Epidermal melanocyte (primary cell): ENCODE measurements at regions not wholly inside any gene's neighbourhood (a gene's known extent, or its start where the extent isn't known, plus 50 kb on each side); places are given as distances from the start of the nearest gene placed in this dataset.
"Not testable (repeated sequence)": the region's sequence is repeated elsewhere in the genome, so short reads cannot be mapped to it uniquely, and the experiment has no call there.

Experiments used
- DNase-seq: peaks from one replicate; pipeline ENCODE4 v3.0.0; 2011; ENCODE audit warnings: low spot score; ENCODE audit not compliant: insufficient read length

DNA sequence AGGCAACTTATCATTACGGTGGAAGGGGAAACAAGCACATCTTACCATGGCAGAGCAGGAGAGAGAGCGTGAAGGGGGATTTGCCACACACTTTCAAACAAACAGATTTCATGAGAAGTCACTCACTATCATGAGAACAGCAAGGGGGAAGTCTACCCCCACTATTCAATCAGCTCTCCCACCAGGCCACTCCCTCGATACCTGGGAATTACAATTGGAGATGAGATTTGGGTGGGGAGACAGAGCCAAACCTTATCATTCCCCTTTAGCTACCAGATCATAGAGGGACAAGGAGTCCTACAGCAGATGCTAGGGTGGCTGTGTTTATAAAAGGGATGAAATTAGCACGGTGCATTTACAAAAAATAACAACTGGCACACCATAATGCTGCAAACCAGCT, 2149.4 kb upstream of the ACO1 start:
- DNase-seq: no peak

GRCh38 chr9:30235564-30235963, 2148.9 kb upstream of the ACO1 start:
- DNase-seq: no peak

DNA sequence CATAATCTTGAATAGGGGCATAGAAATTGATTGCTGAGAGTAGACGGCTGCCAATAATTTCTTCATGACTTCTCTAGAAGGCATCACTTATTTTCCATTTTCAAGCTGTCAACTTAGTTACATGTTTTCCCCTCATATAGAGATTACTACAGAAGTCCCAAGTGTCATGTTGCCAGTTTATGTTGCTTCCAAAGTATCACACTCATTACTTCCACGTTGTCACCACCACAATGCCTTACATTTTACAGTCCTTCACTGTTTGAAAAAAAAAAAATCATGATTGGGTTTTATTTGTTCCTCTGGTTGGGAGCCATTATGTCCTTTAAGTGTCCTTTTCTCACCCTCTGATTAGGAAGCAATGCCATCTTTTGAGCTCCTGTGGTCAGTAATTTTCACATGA, 2144.6 kb upstream of the ACO1 start:
- no peak for DNase-seq

- no peak for DNase-seq
Measured at GRCh38 chr9:30243467-30243866, 2141.0 kb upstream of the ACO1 start.

GRCh38 chr9:30244877-30245276, 2139.6 kb upstream of the ACO1 start:
- no peak for DNase-seq

GRCh38 chr9:30250872-30251271, 2133.6 kb upstream of the ACO1 start:
- no peak for DNase-seq

DNA sequence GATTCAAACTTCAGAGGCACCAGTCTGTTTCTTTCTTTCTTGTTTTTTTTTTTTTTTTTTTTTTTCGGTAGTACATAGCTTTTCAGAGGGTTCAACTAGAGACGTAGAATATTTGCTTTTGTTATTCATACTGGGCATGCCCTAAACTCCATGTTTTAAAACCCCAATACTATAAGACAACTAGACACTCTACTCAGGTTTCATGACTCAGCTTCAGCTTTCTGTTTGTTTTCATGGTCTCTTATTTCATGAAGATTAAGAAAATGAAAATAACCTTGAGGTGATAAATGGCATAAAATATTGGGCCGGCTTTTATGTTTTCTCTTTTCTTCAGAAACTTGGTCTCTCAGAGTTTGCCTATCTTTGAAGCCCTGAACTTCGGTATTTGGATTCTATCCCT, 2126.3 kb upstream of the ACO1 start:
- DNase-seq: no peak

- DNase-seq: no peak
Measured at GRCh38 chr9:30280229-30280900, 2104.1 kb upstream of the ACO1 start.

- no peak for DNase-seq
Measured at GRCh38 chr9:30289435-30289834, 2095.0 kb upstream of the ACO1 start.

- not testable (repeated sequence) for DNase-seq
Measured at GRCh38 chr9:30292026-30292425, 2092.4 kb upstream of the ACO1 start.

DNA sequence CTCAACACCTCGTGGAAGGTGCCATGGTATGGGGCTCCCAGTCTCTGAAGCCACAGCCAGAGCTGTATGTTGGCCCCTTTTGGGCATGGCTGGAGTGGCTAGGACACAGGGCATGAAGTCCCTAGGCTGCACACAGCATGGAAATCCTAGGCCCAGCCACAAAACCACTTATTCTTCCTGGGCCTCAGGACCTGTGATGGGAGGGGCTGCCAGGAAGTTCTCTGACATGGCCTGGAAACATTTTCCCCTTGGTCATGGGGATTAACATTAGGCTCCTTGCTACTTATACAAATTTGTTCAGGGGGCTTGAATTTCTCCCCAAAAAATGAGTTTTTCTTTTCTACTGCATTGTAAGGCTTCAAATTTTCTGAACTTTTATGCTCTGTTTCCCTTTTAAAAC, 2091.2 kb upstream of the ACO1 start:
- no peak for DNase-seq

DNA sequence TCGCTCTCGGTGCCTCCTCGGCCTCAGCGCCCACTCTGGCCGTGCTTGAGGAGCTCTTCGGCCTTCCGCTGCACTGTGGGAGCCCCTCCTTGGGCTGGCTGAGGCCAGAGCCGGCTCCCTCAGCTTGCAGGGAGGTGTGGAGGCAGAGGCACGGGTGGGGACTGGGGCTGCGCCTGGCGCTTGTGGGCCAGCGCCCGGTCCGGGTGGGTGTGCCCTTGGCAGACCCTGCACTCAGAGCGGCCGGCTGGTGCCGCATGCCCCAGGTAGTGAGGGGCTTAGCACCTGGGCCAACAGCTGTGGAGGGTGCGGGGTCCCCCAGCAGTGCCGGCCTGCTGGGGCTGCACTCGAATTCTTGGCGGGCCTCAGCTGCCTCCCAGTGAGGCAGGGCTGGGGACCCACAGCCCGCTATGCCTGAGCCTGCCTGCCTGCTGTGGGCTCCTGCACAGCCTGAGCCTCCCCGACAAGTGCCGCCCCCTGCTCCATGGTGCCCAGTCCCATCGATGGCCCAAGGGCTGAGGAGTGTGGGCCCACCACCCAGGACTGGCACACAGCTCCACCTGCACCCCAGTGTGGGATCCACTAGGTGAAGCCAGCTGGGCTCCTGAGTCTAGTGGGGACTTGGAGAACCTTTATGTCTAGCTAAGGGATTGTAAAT, 2085.2 kb upstream of the ACO1 start:
- DNase-seq: no peak

DNA sequence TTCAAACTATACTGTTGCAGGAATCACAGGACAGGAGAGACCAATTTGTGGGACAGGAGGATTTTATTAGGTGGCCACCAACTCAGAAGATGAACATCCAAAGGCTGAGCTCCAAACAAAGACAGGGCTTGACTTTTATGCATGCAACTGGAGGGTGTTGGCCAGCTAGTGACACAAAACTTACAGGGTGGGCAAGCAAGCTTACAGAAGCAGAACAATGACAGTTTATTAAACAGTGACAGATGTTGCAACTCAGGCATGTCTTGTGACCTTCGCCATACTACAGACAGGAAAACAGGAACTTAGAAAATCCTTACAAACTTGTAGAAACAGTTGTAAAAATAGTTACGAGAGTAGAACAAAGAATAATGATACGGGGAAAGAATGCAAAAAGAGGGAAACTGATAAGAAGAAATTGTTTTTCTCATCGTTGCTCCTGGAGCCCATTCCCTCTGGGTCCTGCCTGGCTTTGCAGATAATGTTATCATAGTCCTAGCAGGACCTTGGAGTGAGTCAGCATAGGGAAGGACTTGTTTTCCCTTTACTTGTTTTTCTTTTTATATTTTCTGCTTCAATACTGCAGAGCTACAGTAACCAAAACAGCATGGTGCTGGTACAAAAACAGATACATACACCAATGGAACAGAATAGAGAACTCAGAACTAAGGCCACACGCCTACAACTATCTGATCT, 2083.0 kb upstream of the ACO1 start:
- DNase-seq: no peak

DNA sequence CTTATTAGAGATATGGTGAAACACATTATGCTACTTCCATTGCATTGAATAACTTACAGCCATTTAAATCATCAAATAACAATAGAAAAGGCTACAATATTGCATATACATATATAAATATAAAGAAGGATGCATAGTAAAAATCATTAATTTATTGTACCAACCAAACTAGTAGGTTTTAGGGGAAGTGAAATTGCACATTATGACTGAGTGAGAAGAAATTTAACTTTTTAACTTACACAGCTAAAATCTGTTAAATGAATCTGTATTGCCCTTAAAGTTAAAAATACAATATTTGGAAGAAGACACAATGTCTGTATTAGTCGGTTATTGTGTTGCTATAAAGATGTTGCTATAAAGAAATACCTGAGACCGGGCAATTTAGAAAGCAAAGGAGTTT, 2073.7 kb upstream of the ACO1 start:
- DNase-seq: no peak

GRCh38 chr9:30329431-30329830, 2055.0 kb upstream of the ACO1 start:
- DNase-seq: no peak

DNA sequence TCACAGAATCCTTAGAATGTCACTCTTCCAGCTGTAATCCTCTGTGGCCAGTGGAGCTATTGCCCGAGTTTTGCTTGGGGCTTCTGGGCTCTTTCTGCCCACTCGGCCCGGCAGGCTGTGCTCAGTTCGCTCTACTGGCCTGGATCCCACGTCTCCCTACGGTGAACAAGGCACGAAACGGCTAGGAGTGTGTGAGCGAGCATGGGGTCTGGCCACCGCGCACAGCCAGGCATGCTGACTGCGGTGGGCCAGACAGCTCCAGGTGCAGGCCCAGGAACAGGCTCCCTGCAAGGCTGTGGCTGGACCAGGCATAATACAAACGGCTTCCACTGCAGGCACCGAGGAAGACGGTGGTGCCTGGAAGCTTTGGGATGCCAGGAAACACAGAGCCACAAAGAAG, 2035.5 kb upstream of the ACO1 start:
- DNase-seq: no peak

DNA sequence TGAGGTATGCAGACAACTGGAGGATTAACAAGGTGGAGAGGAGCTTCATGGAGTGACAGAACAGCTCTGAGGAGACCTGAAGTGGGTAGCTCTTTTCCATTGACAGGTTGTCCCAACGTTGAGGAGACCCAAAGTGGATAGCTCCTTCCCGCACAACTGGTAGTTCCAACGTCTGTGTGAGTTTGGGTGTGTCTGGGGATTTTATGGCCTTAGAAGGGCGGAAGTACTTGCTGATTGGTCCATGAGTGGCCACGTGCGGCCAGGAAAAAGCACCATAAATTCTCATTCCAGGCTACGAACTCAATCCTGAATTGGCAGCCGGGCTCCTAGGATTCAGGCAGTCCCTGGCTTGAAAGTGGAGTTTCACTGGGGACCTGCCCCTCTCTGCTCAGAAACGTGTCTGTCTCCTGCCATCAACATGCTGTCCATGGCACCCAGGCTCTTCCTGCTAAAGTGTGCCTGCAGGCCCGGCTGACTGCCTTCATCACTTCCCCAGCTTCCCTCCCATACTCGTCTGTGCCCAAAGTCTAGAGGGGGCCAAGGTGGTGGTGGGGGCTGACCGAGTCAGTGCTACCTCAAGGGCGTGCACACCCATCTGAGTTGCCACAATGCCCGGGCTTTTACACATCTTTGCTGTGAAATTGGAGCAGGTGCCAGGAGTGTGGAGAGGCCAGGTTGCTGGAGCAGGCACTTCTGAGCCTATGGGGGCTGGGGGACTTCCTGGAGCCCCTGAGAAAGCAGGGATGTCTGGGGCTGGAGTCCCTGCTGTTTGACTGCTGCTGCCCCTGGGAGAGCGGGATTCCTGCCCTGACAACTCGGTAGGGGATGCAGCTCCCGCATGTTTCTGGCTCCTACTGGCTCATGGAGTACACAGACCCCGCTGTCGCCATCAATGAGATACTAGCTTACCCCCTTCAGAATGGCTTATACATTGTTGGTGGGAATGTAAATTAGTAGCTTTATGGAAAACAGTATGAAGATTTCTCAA, 2034.6 kb upstream of the ACO1 start:
- no peak for DNase-seq

DNA sequence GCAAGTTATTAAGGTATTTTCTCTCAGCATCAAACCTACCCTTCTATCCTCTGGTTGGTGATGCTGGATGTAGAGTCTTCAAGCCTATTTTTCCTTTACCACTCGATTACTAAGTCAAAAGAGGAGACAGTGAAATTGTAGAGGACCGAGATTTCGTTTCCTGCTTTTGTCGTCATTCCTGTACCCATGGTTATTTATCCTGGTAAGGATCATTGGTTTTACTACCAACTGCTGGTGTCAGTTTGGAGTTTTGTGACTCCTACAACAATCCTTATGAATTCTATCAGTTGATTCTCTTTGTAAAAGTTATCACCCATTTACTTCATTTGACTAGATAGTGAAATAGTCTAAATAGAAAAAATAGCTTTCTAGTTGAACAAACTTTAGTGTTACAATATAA, 2028.2 kb upstream of the ACO1 start:
- DNase-seq: no peak

- no peak for DNase-seq
Measured at GRCh38 chr9:30362373-30362772, 2022.1 kb upstream of the ACO1 start.

DNA sequence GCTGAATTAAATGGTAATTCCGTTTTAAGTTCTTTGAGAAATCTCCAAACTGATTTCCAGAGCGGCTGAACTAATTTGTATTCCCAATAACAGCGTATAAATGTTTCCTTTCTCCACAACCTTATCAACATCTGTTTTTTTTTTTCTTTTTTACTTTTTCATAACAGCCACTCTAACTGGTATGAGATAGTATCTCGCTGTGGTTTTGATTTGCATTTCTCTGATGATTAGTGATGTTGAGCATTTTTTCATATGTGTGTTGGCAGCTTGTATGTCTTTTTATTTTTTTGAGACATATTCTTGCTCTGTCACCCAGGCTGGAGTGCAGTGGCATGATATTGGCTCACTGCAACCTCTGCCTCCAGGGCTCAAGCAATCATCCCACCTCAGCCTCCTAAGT, 2018.3 kb upstream of the ACO1 start:
- not testable (repeated sequence) for DNase-seq

GRCh38 chr9:30382271-30382670, 2002.2 kb upstream of the ACO1 start:
- no peak for DNase-seq

DNA sequence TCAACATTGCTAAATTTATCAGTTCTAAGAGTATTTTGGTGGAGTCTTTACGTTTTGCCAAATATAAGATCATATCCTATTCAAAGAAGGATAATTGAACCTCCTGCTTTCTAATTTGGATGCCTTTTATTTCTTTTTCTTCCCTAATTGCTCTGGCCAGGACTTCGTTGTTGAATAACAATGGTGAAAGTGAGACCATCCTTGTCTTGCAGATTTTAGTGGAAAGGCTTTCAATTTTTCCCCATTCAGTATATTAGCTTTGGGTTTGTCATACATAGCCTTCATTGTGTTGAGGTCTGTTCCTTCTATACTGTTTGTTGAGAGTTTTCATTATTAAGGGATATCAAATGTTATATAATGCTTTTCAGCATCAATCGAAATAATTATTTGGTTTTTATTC, 1974.2 kb upstream of the ACO1 start:
- DNase-seq: no peak
